Naive thymus-derived CD4-positive, alpha-beta T cell (primary cell): ENCODE measurements at regions not wholly inside any gene's neighbourhood (a gene's known extent, or its start where the extent isn't known, plus 50 kb on each side); places are given as distances from the start of the nearest gene placed in this dataset.
"Not testable (repeated sequence)": the region's sequence is repeated elsewhere in the genome, so short reads cannot be mapped to it uniquely, and the experiment has no call there.

ENCODE experiments used
- ATAC-seq: fragments of 150-1000 bp; cut with Tn5 transposase; 2 replicates; pipeline ENCODE4 v1.10.0; 2021; ENCODE audit warnings: mild to moderate bottlenecking, moderate library complexity
- CTCF ChIA-PET: fragments of 350-600 bp; sonication (Branson Sonifier 250); formaldehyde crosslinking; loops from one replicate; lab custom pipeline; 2021; ENCODE audit warnings: antibody characterized with exemption; lab: Charles Lee
- POLR2A ChIA-PET: fragments of 350-600 bp; sonication (Branson Sonifier 250); formaldehyde crosslinking; loops from one replicate; lab custom pipeline; 2021; ENCODE audit warnings: antibody characterized with exemption, inconsistent platforms; lab: Charles Lee
- DNase-seq, 9 donors: peaks; one replicate each; pipeline versions ENCODE4 v3.0.0 to v3.0.0-alpha.2; 2020 to 2022; ENCODE audit warnings: mixed read lengths in 1 of 9
- H3K27ac ChIP-seq: one replicate; pipeline ENCODE4 v1.7.0; 2013; ENCODE audit warnings: mild to moderate bottlenecking, low read depth, low read length, moderate library complexity
- H3K27me3 ChIP-seq, 2 donors: one replicate each; pipeline ENCODE4 v1.7.0; 2013; ENCODE audit warnings: low read length in 2 of 2, mild to moderate bottlenecking in 2 of 2, moderate library complexity in 2 of 2; ENCODE audit not compliant: control insufficient read depth in 2 of 2, insufficient read depth in 2 of 2
- H3K36me3 ChIP-seq, 3 experiments: 1 replicate in 2 of 3; 2 replicates in 1 of 3; pipeline ENCODE4 v1.7.0; 2013; ENCODE audit warnings: low read length in 3 of 3, mild to moderate bottlenecking in 3 of 3, moderate library complexity in 1 of 3; ENCODE audit not compliant: insufficient read depth in 3 of 3, control insufficient read depth in 2 of 3
- H3K4me1 ChIP-seq, 2 donors: one replicate each; pipeline ENCODE4 v1.7.0; 2013; ENCODE audit warnings: low read length in 2 of 2, mild to moderate bottlenecking in 2 of 2, moderate library complexity in 1 of 2; ENCODE audit not compliant: control insufficient read depth in 2 of 2, insufficient read depth in 2 of 2
- H3K4me3 ChIP-seq: 2 replicates; pipeline ENCODE4 v1.7.0; 2013; ENCODE audit warnings: mild to moderate bottlenecking, low read length
- H3K9me3 ChIP-seq, 3 experiments: 1 replicate in 2 of 3; 2 replicates in 1 of 3; pipeline ENCODE4 v1.7.0; 2013; ENCODE audit warnings: low read length in 3 of 3; ENCODE audit not compliant: control insufficient read depth in 2 of 3
- H3K27ac Mint-ChIP-seq, 9 donors: one replicate each; pipeline ENCODE4 v1.8.0; 2020 to 2022; ENCODE audit warnings: mixed read lengths in 9 of 9, mild to moderate bottlenecking in 8 of 9, moderate library complexity in 5 of 9, inconsistent platforms in 2 of 9
- H3K27me3 Mint-ChIP-seq, 5 donors: one replicate each; pipeline ENCODE4 v1.8.0; 2021 to 2022; ENCODE audit warnings: mixed read lengths in 5 of 5, mild to moderate bottlenecking in 1 of 5
- H3K36me3 Mint-ChIP-seq, 5 donors: one replicate each; pipeline ENCODE4 v1.8.0; 2020 to 2022; ENCODE audit warnings: mixed read lengths in 5 of 5, mild to moderate bottlenecking in 3 of 5, inconsistent platforms in 1 of 5
- H3K4me1 Mint-ChIP-seq, 7 donors: one replicate each; pipeline ENCODE4 v1.8.0; 2020 to 2022; ENCODE audit warnings: mixed read lengths in 7 of 7, mild to moderate bottlenecking in 3 of 7, inconsistent platforms in 1 of 7
- H3K4me3 Mint-ChIP-seq, 10 donors: one replicate each; pipeline ENCODE4 v1.8.0; 2020 to 2022; ENCODE audit warnings: mild to moderate bottlenecking in 10 of 10, mixed read lengths in 10 of 10, moderate library complexity in 6 of 10, inconsistent platforms in 2 of 10
- H3K9me3 Mint-ChIP-seq, 11 donors: one replicate each; pipeline ENCODE4 v1.8.0; 2020 to 2022; ENCODE audit warnings: mixed read lengths in 11 of 11, mild to moderate bottlenecking in 4 of 11, inconsistent platforms in 1 of 11, moderate library complexity in 1 of 11
- intact Hi-C, 2 donors: fragments of 100-400 bp; cut with micrococcal nuclease; formaldehyde crosslinking; loops; one replicate each; pipeline ENCODE4 v1.15.1; 2023

DNA sequence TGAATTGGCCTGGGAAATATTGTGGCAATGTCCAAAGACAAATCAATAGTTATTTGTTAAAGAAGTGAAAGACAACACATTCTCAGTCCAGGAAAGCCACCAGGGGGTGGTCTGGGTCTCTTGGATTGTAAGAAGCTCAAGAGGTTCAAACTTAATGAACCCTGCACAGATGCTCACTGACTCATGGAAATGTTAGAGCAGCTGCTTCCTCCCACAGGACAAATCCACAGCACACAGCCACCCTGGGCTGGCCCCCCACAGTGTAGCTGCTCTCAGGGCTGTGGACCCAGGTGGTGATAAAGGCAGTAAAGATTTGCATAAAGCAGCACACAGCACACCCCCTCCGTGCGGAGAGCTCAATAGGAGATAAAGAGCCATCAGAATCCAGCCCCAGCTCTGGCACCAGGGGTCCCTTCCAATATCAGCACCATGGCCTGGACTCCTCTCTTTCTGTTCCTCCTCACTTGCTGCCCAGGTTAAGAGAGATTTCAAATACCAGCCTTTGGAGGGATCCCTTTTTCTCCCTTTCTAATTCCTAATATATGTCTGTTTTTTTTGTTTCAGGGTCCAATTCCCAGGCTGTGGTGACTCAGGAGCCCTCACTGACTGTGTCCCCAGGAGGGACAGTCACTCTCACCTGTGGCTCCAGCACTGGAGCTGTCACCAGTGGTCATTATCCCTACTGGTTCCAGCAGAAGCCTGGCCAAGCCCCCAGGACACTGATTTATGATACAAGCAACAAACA is 124.8 kb downstream of the VPREB1 start:
- DNase-seq, H3K36me3 Mint-ChIP-seq, intact Hi-C loops, H3K27ac ChIP-seq, H3K36me3 ChIP-seq, CTCF ChIA-PET, H3K4me3 ChIP-seq, H3K27ac Mint-ChIP-seq, H3K4me3 Mint-ChIP-seq, H3K27me3 ChIP-seq, H3K9me3 Mint-ChIP-seq, H3K4me1 Mint-ChIP-seq, H3K4me1 ChIP-seq, H3K9me3 ChIP-seq, POLR2A ChIA-PET: not testable (repeated sequence)
- peaks cover 20 to 57% (median 57%) of the 10 kb centered on the region in 5 donors for H3K27me3 Mint-ChIP-seq
- peak; percentile 54 for ATAC-seq

- H3K4me3 ChIP-seq = no peak overlapping the region
- ChIA-PET CTCF (no interaction called here), POLR2A (no interaction called here)
- peaks cover 0 to 2% (median 0%) of the 10 kb centered on the region in 7 donors for H3K4me1 Mint-ChIP-seq
- no peaks in the 10 kb centered on the region for H3K36me3 Mint-ChIP-seq
- no peaks in the 10 kb centered on the region for H3K36me3 ChIP-seq
- H3K9me3 ChIP-seq = no peaks in the 10 kb centered on the region
- H3K9me3 Mint-ChIP-seq = no peaks in the 10 kb centered on the region
- H3K4me1 ChIP-seq = no peaks in the 10 kb centered on the region
- no peak overlapping the region for H3K27ac Mint-ChIP-seq
- peaks cover 20 to 57% (median 54%) of the 10 kb centered on the region in 5 donors for H3K27me3 Mint-ChIP-seq
- ATAC-seq (no peak), DNase-seq (no peak)
- H3K27me3 ChIP-seq = no peaks in the 10 kb centered on the region
- no peak overlapping the region for H3K4me3 Mint-ChIP-seq
- no peak overlapping the region for H3K27ac ChIP-seq
- intact Hi-C loops = no loop called here
These were observed 125.3 kb downstream of the VPREB1 start for GRCh38 chr22:22369964-22370270.

DNA sequence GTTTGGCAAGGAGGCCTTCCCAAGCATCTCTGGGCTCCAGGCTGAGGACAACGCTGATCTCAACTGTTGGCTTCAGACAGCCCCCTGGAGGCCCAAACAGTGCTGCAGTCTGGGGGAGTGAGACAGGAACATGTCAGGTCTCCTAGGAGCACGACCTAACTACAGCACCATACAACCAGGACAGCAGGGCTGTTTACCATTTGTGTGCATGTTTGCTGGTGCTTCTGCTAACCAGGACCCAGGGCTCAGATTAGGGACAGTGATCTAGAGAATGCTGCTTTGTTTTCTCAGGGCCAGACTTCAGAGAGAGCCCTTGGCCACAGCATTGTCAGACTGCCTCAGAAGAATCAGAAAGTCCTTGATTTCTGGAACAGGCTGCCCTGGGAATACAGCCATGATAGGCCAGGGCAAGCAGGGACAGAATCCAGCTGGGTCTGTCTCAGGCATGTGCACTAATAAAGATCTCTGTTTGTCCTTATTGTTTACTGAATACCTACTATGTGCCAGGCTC is 126.5 kb downstream of the VPREB1 start:
- ATAC-seq = no peak
- Histone ChIP-seq H3K36me3 (no peaks in the 10 kb centered on the region), H3K4me1 (no peaks in the 10 kb centered on the region), H3K4me3 (no peak overlapping the region), H3K9me3 (no peaks in the 10 kb centered on the region), H3K27me3 (no peaks in the 10 kb centered on the region), H3K27ac (no peak overlapping the region)
- Mint-ChIP-seq H3K27ac (no peak overlapping the region), H3K27me3 (peaks cover 24 to 60% (median 50%) of the 10 kb centered on the region in 5 donors), H3K9me3 (no peaks in the 10 kb centered on the region), H3K4me1 (peaks cover 0 to 3% (median 0%) of the 10 kb centered on the region in 7 donors), H3K4me3 (no peak overlapping the region), H3K36me3 (no peaks in the 10 kb centered on the region)
- DNase-seq = no peak
- ChIA-PET CTCF (no interaction called here), POLR2A (no interaction called here)
- intact Hi-C loops = no loop called here

DNA sequence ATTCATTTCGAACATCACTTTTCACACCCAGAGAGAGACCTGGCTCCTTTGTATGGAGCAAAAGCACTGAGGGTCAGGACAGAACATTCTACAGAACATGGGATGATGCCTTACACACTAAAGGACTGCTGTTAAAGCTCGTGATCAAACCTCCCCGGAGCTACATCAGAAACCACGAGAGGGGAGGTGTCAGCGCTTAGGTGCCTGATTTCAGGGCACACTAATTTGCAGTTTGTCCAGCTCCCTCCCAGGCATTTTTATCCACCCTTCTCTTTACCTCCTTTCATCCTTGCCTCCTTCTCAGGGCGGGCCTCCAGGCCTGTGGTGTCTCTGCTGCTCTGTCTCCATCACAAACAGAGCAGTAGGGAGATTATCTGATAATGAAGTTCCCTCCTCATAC is 127.5 kb downstream of the VPREB1 start:
- DNase-seq (no peak), ATAC-seq (no peak)
- intact Hi-C loops = no loop called here
- ChIA-PET CTCF (no interaction called here), POLR2A (no interaction called here)
- Histone ChIP-seq H3K27me3 (no peaks in the 10 kb centered on the region), H3K9me3 (no peaks in the 10 kb centered on the region), H3K36me3 (no peaks in the 10 kb centered on the region), H3K4me3 (no peak overlapping the region), H3K4me1 (no peaks in the 10 kb centered on the region), H3K27ac (no peak overlapping the region)
- Mint-ChIP-seq H3K27me3 (peaks cover 17 to 57% (median 48%) of the 10 kb centered on the region in 5 donors), H3K4me1 (peaks cover 0 to 3% (median 0%) of the 10 kb centered on the region in 7 donors), H3K4me3 (no peak overlapping the region), H3K27ac (no peak overlapping the region), H3K9me3 (no peaks in the 10 kb centered on the region), H3K36me3 (no peaks in the 10 kb centered on the region)

DNA sequence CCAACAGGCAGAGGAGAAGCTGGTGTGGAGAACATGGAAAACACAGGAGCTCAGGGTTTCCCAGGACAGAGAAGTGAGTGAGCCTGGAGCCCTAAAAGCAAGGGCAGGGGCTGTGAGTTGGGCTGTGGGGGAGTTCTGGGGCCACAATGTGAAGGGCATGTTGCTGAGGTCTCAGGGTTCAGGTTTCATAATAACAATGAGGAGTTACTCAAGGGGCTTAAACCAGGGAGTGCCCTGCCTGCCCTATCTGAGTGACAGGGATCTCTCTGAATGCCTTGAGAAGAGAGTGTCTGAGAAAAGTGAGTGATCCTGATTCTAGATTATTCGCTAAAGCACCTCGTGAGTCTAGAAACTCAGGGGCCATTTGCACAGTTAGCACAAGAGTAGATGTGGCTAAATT is 129.6 kb downstream of the VPREB1 start:
- no peaks in the 10 kb centered on the region for H3K36me3 ChIP-seq
- H3K27ac ChIP-seq = no peak overlapping the region
- Mint-ChIP-seq H3K4me1 (peaks cover 0 to 2% (median 0%) of the 10 kb centered on the region in 7 donors), H3K27ac (no peak overlapping the region), H3K9me3 (no peaks in the 10 kb centered on the region), H3K27me3 (peaks cover 17 to 60% (median 48%) of the 10 kb centered on the region in 5 donors), H3K36me3 (no peaks in the 10 kb centered on the region), H3K4me3 (no peak overlapping the region)
- ChIA-PET POLR2A (no interaction called here), CTCF (no interaction called here)
- H3K9me3 ChIP-seq = no peaks in the 10 kb centered on the region
- H3K4me3 ChIP-seq = no peak overlapping the region
- intact Hi-C loops = no loop called here
- DNase-seq (no peak), ATAC-seq (no peak)
- no peaks in the 10 kb centered on the region for H3K27me3 ChIP-seq
- no peaks in the 10 kb centered on the region for H3K4me1 ChIP-seq

DNA sequence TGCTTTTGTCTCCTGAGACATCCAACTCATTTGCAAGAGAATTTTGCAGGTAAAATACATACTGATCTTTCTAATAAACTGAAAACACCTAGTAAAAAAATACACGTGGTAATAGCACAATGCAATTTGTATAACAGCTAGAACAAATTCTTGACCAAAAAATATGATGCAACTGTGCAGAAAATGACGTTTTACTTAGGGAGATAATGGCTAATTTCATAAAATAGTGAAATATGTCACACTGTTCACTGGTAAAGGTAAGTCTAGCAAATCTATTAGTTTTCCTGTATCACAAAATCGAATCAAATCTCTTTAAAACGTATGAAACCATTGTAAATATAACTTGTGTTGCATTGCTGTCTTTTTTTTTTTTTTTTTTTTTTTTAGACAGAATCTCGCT is 130.0 kb downstream of the VPREB1 start:
- intact Hi-C loops = no loop called here
- Mint-ChIP-seq H3K9me3 (no peaks in the 10 kb centered on the region), H3K27ac (no peak overlapping the region), H3K4me1 (peaks cover 0 to 2% (median 0%) of the 10 kb centered on the region in 7 donors), H3K27me3 (peaks cover 17 to 56% (median 44%) of the 10 kb centered on the region in 5 donors), H3K36me3 (no peaks in the 10 kb centered on the region), H3K4me3 (no peak overlapping the region)
- no peak for DNase-seq
- ChIA-PET POLR2A (no interaction called here), CTCF (no interaction called here)
- no peaks in the 10 kb centered on the region for H3K27me3 ChIP-seq
- no peaks in the 10 kb centered on the region for H3K9me3 ChIP-seq
- no peak overlapping the region for H3K27ac ChIP-seq
- H3K36me3 ChIP-seq = no peaks in the 10 kb centered on the region
- H3K4me1 ChIP-seq = no peaks in the 10 kb centered on the region
- ATAC-seq = no peak
- H3K4me3 ChIP-seq = no peak overlapping the region
